Activated CD8-positive, alpha-beta memory T cell treated with anti-CD3 and anti-CD28 coated beads, Interleukin-2, amount 10 ng/mL, durations not matched to agents 7 days and 5 days (primary cell): ENCODE measurements at regions not wholly inside any gene's neighbourhood (a gene's known extent, or its start where the extent isn't known, plus 50 kb on each side); places are given as distances from the start of the nearest gene placed in this dataset.
"Not testable (repeated sequence)": the region's sequence is repeated elsewhere in the genome, so short reads cannot be mapped to it uniquely, and the experiment has no call there.

Experiments
- ATAC-seq: fragments of 150-1000 bp; cut with Tn5 transposase; one replicate; pipeline ENCODE4 v1.10.0; 2021; ENCODE audit warnings: moderate library complexity
- CTCF ChIA-PET: fragments of 350-600 bp; sonication (Branson Sonifier 250); formaldehyde crosslinking; loops from one replicate; lab custom pipeline; 2021; ENCODE audit warnings: antibody characterized with exemption; lab: Charles Lee
- DNase-seq: peaks from one replicate; pipeline ENCODE4 v3.0.0-alpha.2; 2020
- H3K27ac Mint-ChIP-seq: one replicate; pipeline ENCODE4 v1.8.0; 2021; ENCODE audit warnings: mild to moderate bottlenecking, mixed read lengths
- H3K27me3 Mint-ChIP-seq: one replicate; pipeline ENCODE4 v1.8.0; 2021; ENCODE audit warnings: mixed read lengths
- H3K36me3 Mint-ChIP-seq: one replicate; pipeline ENCODE4 v1.8.0; 2021; ENCODE audit warnings: mild to moderate bottlenecking, mixed read lengths
- H3K4me1 Mint-ChIP-seq: one replicate; pipeline ENCODE4 v1.8.0; 2021; ENCODE audit warnings: mixed read lengths
- H3K4me3 Mint-ChIP-seq: one replicate; pipeline ENCODE4 v1.8.0; 2021; ENCODE audit warnings: mild to moderate bottlenecking, moderate library complexity, mixed read lengths
- H3K9me3 Mint-ChIP-seq: one replicate; pipeline ENCODE4 v1.8.0; 2022; ENCODE audit warnings: low read depth, mixed read lengths

DNA sequence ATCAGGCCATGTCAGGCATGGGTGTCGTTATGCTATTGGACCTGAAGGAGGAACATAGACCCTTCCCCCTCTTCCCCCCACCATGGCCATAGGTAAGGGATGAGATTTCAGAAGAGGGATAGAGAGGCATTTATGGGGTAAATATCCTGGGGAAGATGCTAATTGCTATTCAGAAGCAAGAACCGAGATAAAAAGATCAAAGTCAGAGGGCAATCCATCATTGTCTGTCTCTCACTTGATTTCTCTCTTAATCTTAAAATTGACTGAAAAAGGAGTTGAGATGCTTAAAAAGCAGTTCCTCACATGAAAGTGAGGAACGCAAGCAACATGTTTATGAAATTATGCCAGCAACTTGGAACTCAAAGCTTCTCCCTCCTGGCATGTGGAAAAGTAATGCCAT, 212.0 kb downstream of the RPAP3 start:
- DNase-seq (no peak), ATAC-seq (no peak)
- no peak overlapping the region for H3K4me3 Mint-ChIP-seq

DNA sequence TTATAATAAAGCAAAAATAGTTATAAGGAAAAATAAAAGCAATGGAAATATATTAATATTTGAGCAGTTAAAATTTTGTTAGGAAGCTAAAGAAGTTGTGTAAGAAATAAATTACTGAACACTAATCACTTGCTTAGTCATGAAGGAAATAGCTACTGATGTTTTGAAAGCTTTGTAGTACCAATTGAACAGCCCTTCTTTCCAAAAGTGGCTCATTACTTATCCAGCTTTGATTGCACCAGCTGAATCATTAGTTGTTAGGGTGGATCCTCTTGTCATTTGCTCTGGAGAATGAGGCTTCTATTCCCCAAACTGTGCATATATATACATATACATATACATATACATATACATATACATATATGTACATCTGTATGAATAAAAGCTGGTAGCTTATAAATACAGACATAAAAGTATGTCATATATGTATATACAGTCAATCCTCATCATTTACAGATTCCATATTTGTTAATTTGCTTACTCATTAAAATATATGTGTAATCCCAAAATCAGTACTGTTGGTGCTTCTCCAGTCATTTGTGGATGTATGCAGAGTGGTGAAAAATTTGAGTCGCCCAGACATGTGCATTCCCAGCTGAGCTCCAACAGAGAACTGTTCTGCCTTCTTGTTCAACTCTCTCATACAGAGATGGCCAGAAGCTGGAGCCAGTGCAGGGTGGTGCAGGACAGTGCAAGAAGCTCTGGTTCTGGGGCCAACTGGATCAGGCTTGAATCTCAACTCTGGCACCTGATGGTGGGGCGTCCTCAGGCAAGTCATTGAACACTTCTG, 214.1 kb downstream of the RPAP3 start:
- CTCF ChIA-PET, result no interaction called here
- H3K27ac Mint-ChIP-seq, result no peak overlapping the region
- no peaks in the 10 kb centered on the region for H3K4me1 Mint-ChIP-seq

More for the DNA sequence above, 212.0 kb downstream of the RPAP3 start:
- Mint-ChIP-seq H3K27me3 (no peaks in the 10 kb centered on the region), H3K36me3 (no peaks in the 10 kb centered on the region), H3K4me1 (no peaks in the 10 kb centered on the region), H3K27ac (no peak overlapping the region), H3K9me3 (peaks cover 2% of the 10 kb centered on the region)
- CTCF ChIA-PET, result no interaction called here

DNA sequence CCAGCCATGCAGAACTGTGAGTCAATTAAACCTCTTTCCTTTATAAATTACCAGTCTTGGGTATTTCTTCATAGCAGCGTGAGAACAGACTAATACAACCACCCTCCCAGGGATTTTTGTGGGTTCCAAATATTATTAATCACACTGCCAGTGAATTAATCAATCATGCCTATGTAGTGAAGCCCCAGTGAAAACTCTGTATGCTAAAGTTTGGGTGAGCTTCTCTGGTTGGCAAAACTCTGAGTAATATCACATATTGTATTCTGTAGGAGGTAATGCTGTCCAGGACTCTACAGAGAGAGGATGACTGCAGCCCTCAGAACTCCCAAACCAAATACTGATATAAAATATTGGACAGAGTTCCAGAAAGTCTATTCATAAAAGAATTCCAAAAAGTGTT, 216.9 kb downstream of the RPAP3 start:
- Mint-ChIP-seq H3K4me1 (no peaks in the 10 kb centered on the region), H3K9me3 (peaks cover 5% of the 10 kb centered on the region), H3K4me3 (no peak overlapping the region), H3K36me3 (no peaks in the 10 kb centered on the region), H3K27me3 (peaks cover 4% of the 10 kb centered on the region), H3K27ac (no peak overlapping the region)
- DNase-seq, result no peak
- no peak for ATAC-seq
- CTCF ChIA-PET, result no interaction called here

More for the DNA sequence above, 214.1 kb downstream of the RPAP3 start:
- H3K9me3 Mint-ChIP-seq, result peaks cover 2% of the 10 kb centered on the region
- DNase-seq (no peak), ATAC-seq (no peak)
- no peaks in the 10 kb centered on the region for H3K36me3 Mint-ChIP-seq
- H3K4me3 Mint-ChIP-seq, result no peak overlapping the region
- no peaks in the 10 kb centered on the region for H3K27me3 Mint-ChIP-seq

DNA sequence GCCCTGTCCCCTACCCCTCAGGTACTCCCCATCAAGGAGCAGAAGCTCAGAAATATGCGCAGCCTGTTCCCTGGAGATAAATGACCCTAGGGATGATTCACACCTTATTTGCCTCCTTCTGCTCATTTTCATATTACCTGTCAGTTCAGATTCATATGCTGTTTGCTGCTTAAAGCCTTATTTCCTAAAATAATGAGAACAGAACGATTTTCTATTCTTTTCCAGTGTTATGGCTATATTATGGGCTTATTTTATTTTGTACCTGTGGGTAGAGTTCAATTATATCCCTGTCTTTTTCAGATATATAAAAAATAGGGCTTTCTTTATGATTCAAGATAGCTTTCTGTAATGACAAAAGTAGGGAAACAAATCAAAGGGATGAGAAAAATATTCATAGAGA, 224.8 kb downstream of the RPAP3 start:
- peaks cover 3% of the 10 kb centered on the region for H3K9me3 Mint-ChIP-seq
- no peaks in the 10 kb centered on the region for H3K4me1 Mint-ChIP-seq
- DNase-seq, result no peak
- CTCF ChIA-PET, result no interaction called here
- no peak overlapping the region for H3K27ac Mint-ChIP-seq
- no peak for ATAC-seq
- peaks cover 23% of the 10 kb centered on the region for H3K27me3 Mint-ChIP-seq
- no peak overlapping the region for H3K4me3 Mint-ChIP-seq
- H3K36me3 Mint-ChIP-seq, result no peaks in the 10 kb centered on the region

DNA sequence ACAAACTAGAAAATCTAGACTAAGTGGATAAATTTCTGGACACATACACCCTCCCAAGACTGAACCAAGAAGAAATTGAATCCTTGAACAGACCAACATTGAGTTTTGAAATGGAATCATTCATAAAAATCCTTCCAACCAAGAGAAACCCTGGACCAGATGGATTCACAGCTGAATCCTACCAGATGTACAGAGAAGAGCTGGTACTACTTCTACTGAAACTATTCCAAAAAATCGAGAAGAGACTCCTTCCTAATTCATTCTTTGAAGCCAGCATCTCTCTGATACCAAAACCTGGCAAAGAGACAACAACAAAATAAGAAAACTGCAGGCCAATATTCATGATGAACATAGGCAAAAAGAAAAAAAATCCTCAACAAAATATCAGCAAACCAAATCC, 227.4 kb downstream of the RPAP3 start:
- H3K4me1 Mint-ChIP-seq, result no peaks in the 10 kb centered on the region
- no peaks in the 10 kb centered on the region for H3K36me3 Mint-ChIP-seq
- peaks cover 5% of the 10 kb centered on the region for H3K9me3 Mint-ChIP-seq
- H3K27ac Mint-ChIP-seq, result no peak overlapping the region
- H3K27me3 Mint-ChIP-seq, result peaks cover 19% of the 10 kb centered on the region
- CTCF ChIA-PET, result no interaction called here
- ATAC-seq (no peak), DNase-seq (no peak)
- no peak overlapping the region for H3K4me3 Mint-ChIP-seq

DNA sequence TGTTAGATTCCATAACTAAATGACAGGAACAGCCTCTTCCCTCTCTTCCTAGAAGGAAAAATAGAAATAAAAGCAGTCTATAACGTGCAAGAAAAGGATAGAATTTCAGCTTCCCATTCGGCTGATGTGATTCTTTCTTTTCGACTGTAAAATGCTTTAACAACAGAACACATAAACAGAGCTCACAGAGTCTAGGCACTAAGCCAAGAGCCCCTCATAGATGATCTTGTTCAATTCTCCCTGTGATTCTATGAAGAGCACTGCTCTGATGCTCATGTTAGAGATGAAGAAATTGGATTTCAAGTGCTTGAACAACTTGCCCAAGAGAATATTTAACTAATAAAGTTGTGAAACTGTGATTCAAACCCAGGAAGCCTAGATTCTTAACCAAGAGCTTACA, 232.7 kb downstream of the RPAP3 start:
- Mint-ChIP-seq H3K4me1 (no peaks in the 10 kb centered on the region), H3K9me3 (peaks cover 5% of the 10 kb centered on the region), H3K27me3 (peaks cover 10% of the 10 kb centered on the region), H3K27ac (no peak overlapping the region), H3K4me3 (no peak overlapping the region), H3K36me3 (no peaks in the 10 kb centered on the region)
- DNase-seq, result no peak
- ATAC-seq, result no peak
- CTCF ChIA-PET, result no interaction called here

DNA sequence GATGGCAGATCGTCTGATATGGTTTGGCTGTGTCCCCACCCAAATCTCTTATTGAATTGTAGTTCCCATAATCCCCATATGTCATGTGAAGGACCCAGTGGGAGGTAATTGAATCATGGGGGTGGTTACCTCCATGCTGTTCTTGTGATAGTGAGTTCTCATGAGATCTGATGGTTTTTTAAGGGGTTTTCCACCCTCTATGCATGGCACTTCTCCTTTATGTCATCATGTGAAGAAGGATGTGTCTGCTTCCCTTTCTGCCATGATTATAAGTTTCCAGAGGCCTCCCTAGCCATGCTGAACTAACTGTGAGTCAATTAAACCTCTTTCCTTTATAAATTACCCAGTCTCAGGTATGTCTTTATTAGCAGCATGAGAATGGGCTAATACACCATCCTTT, 235.5 kb downstream of the RPAP3 start:
- H3K36me3 Mint-ChIP-seq, CTCF ChIA-PET, ATAC-seq, H3K27me3 Mint-ChIP-seq, H3K27ac Mint-ChIP-seq, H3K4me3 Mint-ChIP-seq, DNase-seq, H3K9me3 Mint-ChIP-seq, H3K4me1 Mint-ChIP-seq: not testable (repeated sequence)

DNA sequence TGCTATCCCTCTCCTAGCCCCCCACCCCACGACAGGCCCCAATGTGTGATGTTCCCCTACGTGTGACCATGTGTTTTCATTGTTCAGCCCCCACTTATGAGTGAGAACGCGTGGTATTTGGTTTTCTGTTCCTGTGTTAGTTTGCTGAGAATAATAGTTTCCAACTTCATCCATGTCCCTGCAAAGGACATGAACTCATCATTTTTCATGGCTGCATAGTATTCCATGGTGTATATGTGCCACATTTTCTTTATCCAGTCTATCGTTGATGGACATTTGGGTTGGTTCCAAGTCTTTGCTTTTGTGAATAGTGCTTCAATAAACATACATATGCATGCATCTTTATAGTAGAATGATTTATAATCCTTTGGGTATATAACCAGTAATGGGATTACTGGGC, 241.9 kb downstream of the RPAP3 start:
- CTCF ChIA-PET, DNase-seq, H3K9me3 Mint-ChIP-seq, H3K27me3 Mint-ChIP-seq, H3K4me1 Mint-ChIP-seq, H3K27ac Mint-ChIP-seq, ATAC-seq, H3K36me3 Mint-ChIP-seq, H3K4me3 Mint-ChIP-seq: not testable (repeated sequence)

DNA sequence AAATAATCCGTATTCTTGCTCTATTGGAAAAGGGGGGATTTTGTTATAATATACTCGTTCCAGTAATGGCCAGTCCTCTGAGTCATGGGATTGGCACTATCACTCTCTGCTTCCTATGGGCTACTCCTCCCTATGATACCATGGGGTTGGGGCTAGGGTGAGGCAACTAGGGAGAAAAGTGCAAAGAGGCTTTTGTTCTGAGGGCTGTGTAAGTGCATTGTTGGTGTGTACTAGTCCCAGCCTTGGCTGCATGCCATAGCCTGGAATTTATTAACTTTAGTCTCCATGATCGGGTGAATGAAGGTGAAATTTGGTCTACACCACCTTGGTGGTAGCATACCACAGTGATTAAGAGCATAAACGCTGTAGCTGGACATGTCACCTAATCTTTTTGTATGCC, 247.6 kb downstream of the RPAP3 start:
- Mint-ChIP-seq H3K27ac (no peak overlapping the region), H3K27me3 (peaks cover 25% of the 10 kb centered on the region), H3K4me3 (no peak overlapping the region), H3K4me1 (no peaks in the 10 kb centered on the region), H3K9me3 (peaks cover 8% of the 10 kb centered on the region), H3K36me3 (no peaks in the 10 kb centered on the region)
- ATAC-seq, result no peak
- CTCF ChIA-PET, result no interaction called here
- DNase-seq, result no peak

DNA sequence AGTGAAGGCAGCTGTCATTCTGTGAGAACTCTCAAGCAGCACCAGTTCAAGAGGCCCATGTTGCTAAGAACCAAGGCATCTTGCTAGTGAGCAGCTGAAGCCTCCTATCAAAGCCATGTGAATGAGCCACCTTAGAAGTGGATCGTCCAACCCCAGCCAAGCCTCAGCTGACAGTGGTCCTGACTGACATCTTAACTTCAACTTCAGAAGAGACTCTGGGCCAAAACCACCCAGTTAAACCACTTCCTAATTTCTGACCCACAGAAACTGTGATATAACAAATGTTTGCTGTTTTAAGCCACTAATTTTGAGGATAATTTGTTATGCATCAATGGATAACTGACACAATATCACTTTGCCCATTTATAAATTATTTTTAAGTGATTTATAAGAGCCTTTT, 256.0 kb downstream of the RPAP3 start:
- Mint-ChIP-seq H3K27me3 (peaks cover 16% of the 10 kb centered on the region), H3K27ac (no peak overlapping the region), H3K36me3 (no peaks in the 10 kb centered on the region), H3K4me1 (no peaks in the 10 kb centered on the region), H3K4me3 (no peak overlapping the region), H3K9me3 (peaks cover 4% of the 10 kb centered on the region)
- DNase-seq (no peak), ATAC-seq (no peak)
- CTCF ChIA-PET, result no interaction called here

DNA sequence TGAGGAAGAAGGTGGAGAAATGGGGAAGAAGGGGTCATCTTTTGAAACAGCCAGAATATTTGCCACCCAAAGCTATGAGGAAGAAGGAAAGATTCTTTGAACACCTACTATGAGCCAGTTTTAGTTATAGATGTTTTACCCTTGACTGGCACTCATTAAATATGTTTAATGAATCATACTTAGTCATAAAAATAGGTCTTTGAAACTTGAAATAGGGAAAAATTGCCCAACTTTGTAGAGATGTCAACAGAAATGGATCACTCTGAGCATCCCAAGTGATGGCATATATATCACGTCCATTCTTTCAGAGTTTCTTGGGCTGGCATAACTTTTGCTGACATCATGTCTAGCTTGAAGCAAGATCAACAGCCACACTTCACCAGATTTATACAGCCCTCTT, 263.5 kb downstream of the RPAP3 start:
- H3K36me3 Mint-ChIP-seq, result peaks cover 4% of the 10 kb centered on the region
- CTCF ChIA-PET, result no interaction called here
- H3K9me3 Mint-ChIP-seq, result peaks cover 24% of the 10 kb centered on the region

DNA sequence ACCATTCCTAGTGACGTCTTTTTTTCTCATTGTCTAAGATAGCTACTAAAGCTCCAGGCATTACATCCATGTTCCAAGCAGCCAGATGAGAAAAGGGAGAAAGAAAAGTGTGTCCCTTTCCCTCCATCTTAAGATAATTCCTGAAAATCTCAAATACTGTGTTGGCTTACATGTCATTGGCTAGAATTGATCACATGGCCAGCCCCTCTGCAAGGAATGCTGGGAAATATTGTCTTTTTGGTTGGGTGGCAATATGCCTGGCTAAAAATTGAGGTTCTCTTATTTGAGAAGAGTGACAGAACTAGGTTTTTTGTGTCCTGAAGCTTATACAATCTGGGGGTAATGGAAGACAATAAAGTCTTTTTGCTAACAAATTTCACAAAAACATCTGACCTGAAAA, 264.3 kb downstream of the RPAP3 start:
- DNase-seq (no peak), ATAC-seq (no peak)
- no peaks in the 10 kb centered on the region for H3K27me3 Mint-ChIP-seq
- H3K4me1 Mint-ChIP-seq, result no peaks in the 10 kb centered on the region
- CTCF ChIA-PET, result no interaction called here
- H3K9me3 Mint-ChIP-seq, result peaks cover 24% of the 10 kb centered on the region
- H3K36me3 Mint-ChIP-seq, result peaks cover 4% of the 10 kb centered on the region
- H3K27ac Mint-ChIP-seq, result no peak overlapping the region
- no peak overlapping the region for H3K4me3 Mint-ChIP-seq

More for the DNA sequence above, 263.5 kb downstream of the RPAP3 start:
- no peaks in the 10 kb centered on the region for H3K27me3 Mint-ChIP-seq
- no peak for DNase-seq
- H3K27ac Mint-ChIP-seq, result no peak overlapping the region
- no peaks in the 10 kb centered on the region for H3K4me1 Mint-ChIP-seq
- ATAC-seq, result no peak
- H3K4me3 Mint-ChIP-seq, result no peak overlapping the region

DNA sequence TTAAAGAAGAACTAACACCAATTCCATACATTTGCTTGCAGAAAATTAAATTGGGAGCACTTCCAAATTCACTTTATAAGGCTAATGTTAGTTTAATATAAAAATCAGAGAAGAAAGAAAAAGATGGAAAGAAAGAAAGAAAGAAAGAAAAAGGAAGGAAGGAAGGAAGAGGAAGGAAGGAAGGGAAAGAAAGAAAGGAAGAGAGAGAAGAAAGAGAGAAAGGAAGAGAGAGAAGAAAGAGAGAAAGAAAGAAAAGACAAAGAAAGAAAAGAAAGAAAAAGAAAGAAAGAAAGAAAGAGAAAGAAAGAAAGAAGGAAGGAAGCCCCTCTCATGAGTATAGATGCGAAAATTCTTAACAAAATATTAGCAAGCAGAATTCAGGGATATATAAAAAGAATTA, 267.7 kb downstream of the RPAP3 start:
- no peak for ATAC-seq
- H3K4me1 Mint-ChIP-seq, result no peaks in the 10 kb centered on the region
- CTCF ChIA-PET, result no interaction called here
- no peak for DNase-seq
- H3K27ac Mint-ChIP-seq, result no peak overlapping the region
- H3K36me3 Mint-ChIP-seq, result peaks cover 5% of the 10 kb centered on the region
- peaks cover 16% of the 10 kb centered on the region for H3K9me3 Mint-ChIP-seq
- peaks cover 4% of the 10 kb centered on the region for H3K27me3 Mint-ChIP-seq
- H3K4me3 Mint-ChIP-seq, result no peak overlapping the region

DNA sequence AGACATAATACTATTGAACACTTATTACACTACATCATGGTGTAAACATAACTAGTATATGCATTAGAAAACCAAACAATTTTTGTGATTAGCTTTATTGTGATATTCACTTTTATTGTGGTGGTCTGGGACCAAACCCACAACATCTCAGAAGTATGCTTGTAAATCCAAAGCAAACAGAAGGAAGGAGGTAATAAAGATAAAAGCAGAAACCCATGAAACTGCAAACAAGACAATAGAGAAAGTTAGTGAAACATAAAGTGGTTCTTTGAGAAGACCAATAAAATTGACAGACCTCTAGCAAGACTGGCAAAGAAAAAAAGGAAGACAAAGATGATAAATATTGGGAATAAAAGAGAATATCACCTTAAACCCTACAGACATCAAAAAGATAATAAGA, 268.3 kb downstream of the RPAP3 start:
- CTCF ChIA-PET, result no interaction called here
- H3K9me3 Mint-ChIP-seq, result peaks cover 10% of the 10 kb centered on the region
- H3K4me3 Mint-ChIP-seq, result no peak overlapping the region
- DNase-seq (no peak), ATAC-seq (no peak)
- H3K27me3 Mint-ChIP-seq, result peaks cover 4% of the 10 kb centered on the region
- H3K36me3 Mint-ChIP-seq, result peaks cover 2% of the 10 kb centered on the region
- no peaks in the 10 kb centered on the region for H3K4me1 Mint-ChIP-seq
- no peak overlapping the region for H3K27ac Mint-ChIP-seq
